GM12872 (cell line): ENCODE measurements at regions not wholly inside any gene's neighbourhood (a gene's known extent, or its start where the extent isn't known, plus 50 kb on each side); places are given as distances from the start of the nearest gene placed in this dataset.

Experiments
- CTCF ChIP-seq: IDR thresholded peaks from 3 replicates; pipeline ENCODE4 v1.5.1; 2011; ENCODE audit warnings: low read depth, mild to moderate bottlenecking, low read length, moderate library complexity; ENCODE audit not compliant: insufficient read depth

GRCh38 chr15:46670258-46670657 is 1035.4 kb downstream of the SQOR start:
- TF ChIP-seq CTCF: no peak

- TF ChIP-seq CTCF: no peak
Measured at GRCh38 chr15:46671336-46671735, 1036.5 kb downstream of the SQOR start.

- TF ChIP-seq CTCF: no peak
Measured at GRCh38 chr15:46672041-46672440, 1037.2 kb downstream of the SQOR start.

GRCh38 chr15:46676233-46677206 is 1040.8 kb upstream of the SEMA6D start:
- TF ChIP-seq CTCF: no peak

GRCh38 chr15:46677491-46677890 is 1039.8 kb upstream of the SEMA6D start:
- no peak for TF ChIP-seq CTCF

- TF ChIP-seq CTCF: no peak
Measured at GRCh38 chr15:46681901-46682300, 1035.4 kb upstream of the SEMA6D start.

GRCh38 chr15:46682969-46683791 is 1034.1 kb upstream of the SEMA6D start:
- TF ChIP-seq CTCF: no peak
